ENCODE measurements at regions not wholly inside any gene's neighbourhood (a gene's known extent, or its start where the extent isn't known, plus 50 kb on each side); places are given as distances from the start of the nearest gene placed in this dataset.

DNA sequence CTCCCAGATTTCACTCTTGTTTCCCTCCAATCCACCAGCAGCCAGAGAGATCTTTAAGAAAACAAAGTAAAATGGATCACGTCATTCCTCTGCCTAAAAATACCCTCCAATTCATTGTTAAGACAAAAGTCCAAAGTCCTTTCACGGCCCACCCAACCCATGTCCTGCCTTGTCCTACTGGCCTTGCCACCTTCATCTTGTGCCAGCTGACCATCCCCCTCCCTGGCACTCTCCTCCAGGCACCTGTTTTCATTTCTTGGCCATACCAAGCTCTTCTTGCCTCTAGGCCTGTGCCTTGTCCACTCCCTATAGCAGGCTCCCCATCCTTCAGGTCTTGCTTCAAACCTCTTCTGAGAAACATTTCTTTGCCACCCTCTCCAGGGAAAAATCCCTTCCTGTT, 307.6 kb downstream of the MSX2 start:
- H4K20me1 ChIP-seq (ENCODE audit: insufficient read depth) = no peaks in the 10 kb centered on the region
- no peak for DNase-seq
- WGBS (ENCODE audit: low lambda C conversion rate) = 15% methylated on average over 2 of the region's 2 CpGs
- H3K79me2 ChIP-seq (ENCODE audit: insufficient read depth) = no peaks in the 10 kb centered on the region
- no peaks in the 10 kb centered on the region for H3K36me3 ChIP-seq (replicated peaks in 1 of 2; ENCODE audit: control insufficient read depth in 1 of 2, insufficient read depth in 2 of 2, low read length in 1 of 2)
- no peak overlapping the region for H2AFZ ChIP-seq (ENCODE audit: low read depth)
- no peaks in the 10 kb centered on the region for H3K9me3 ChIP-seq
- no peaks in the 10 kb centered on the region for H3K27me3 ChIP-seq (ENCODE audit: insufficient read depth)
- H3K4me1 ChIP-seq (ENCODE audit: control insufficient read depth in 1 of 2, insufficient read depth in 2 of 2, low read depth in 1 of 2, low read length in 1 of 2) = no peaks in the 10 kb centered on the region
- H3K4me3 ChIP-seq (ENCODE audit: low read depth in 2 of 2, low read length in 1 of 2) = no peak overlapping the region
- ChIA-PET POLR2A (no interaction called here), CTCF (no interaction called here)
- no peaks in the 10 kb centered on the region for H3K9me2 ChIP-seq
- no peaks in the 10 kb centered on the region for H3F3A ChIP-seq (replicated peaks; ENCODE audit: insufficient read depth)
- TF ChIP-seq, protein P1, sequence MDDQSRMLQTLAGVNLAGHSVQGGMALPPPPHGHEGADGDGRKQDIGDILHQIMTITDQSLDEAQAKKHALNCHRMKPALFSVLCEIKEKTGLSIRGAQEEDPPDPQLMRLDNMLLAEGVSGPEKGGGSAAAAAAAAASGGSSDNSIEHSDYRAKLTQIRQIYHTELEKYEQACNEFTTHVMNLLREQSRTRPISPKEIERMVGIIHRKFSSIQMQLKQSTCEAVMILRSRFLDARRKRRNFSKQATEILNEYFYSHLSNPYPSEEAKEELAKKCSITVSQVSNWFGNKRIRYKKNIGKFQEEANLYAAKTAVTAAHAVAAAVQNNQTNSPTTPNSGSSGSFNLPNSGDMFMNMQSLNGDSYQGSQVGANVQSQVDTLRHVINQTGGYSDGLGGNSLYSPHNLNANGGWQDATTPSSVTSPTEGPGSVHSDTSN (IDR thresholded peaks at IDR 0.05) = no peak
- TF ChIP-seq, protein P2, sequence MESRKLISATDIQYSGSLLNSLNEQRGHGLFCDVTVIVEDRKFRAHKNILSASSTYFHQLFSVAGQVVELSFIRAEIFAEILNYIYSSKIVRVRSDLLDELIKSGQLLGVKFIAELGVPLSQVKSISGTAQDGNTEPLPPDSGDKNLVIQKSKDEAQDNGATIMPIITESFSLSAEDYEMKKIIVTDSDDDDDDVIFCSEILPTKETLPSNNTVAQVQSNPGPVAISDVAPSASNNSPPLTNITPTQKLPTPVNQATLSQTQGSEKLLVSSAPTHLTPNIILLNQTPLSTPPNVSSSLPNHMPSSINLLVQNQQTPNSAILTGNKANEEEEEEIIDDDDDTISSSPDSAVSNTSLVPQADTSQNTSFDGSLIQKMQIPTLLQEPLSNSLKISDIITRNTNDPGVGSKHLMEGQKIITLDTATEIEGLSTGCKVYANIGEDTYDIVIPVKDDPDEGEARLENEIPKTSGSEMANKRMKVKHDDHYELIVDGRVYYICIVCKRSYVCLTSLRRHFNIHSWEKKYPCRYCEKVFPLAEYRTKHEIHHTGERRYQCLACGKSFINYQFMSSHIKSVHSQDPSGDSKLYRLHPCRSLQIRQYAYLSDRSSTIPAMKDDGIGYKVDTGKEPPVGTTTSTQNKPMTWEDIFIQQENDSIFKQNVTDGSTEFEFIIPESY (IDR thresholded peaks at IDR 0.05; ENCODE audit: borderline replicate concordance, low read depth) = no peak
- no peak for TF ChIP-seq RXRA (IDR thresholded peaks at IDR 0.05; ENCODE audit: borderline replicate concordance, low read depth)
- TF ChIP-seq, protein P3, sequence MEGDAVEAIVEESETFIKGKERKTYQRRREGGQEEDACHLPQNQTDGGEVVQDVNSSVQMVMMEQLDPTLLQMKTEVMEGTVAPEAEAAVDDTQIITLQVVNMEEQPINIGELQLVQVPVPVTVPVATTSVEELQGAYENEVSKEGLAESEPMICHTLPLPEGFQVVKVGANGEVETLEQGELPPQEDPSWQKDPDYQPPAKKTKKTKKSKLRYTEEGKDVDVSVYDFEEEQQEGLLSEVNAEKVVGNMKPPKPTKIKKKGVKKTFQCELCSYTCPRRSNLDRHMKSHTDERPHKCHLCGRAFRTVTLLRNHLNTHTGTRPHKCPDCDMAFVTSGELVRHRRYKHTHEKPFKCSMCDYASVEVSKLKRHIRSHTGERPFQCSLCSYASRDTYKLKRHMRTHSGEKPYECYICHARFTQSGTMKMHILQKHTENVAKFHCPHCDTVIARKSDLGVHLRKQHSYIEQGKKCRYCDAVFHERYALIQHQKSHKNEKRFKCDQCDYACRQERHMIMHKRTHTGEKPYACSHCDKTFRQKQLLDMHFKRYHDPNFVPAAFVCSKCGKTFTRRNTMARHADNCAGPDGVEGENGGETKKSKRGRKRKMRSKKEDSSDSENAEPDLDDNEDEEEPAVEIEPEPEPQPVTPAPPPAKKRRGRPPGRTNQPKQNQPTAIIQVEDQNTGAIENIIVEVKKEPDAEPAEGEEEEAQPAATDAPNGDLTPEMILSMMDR (IDR thresholded peaks at IDR 0.05) = no peak
- TF ChIP-seq CHD2 (IDR thresholded peaks at IDR 0.05; ENCODE audit: low read length, partially characterized antibody) = no peak
- TF ChIP-seq POLR2AphosphoS5 (IDR thresholded peaks at IDR 0.05; ENCODE audit: low read depth, low read length) = no peak
- no peak for TF ChIP-seq MXI1 (IDR thresholded peaks at IDR 0.05; ENCODE audit: low read depth, low read length)
- no peak for TF ChIP-seq NFIC (IDR thresholded peaks at IDR 0.05; ENCODE audit: borderline replicate concordance)
- TF ChIP-seq, protein P4, sequence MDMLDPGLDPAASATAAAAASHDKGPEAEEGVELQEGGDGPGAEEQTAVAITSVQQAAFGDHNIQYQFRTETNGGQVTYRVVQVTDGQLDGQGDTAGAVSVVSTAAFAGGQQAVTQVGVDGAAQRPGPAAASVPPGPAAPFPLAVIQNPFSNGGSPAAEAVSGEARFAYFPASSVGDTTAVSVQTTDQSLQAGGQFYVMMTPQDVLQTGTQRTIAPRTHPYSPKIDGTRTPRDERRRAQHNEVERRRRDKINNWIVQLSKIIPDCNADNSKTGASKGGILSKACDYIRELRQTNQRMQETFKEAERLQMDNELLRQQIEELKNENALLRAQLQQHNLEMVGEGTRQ (IDR thresholded peaks at IDR 0.05; ENCODE audit: borderline replicate concordance, low read depth, low read length) = no peak
- TF ChIP-seq EP300 (IDR thresholded peaks at IDR 0.05; ENCODE audit: borderline replicate concordance in 1 of 2, low read depth in 1 of 2, low read length in 1 of 2) = no peak
- TF ChIP-seq TAF1 (IDR thresholded peaks at IDR 0.05; ENCODE audit: borderline replicate concordance, low read depth, low read length) = no peak
- TF ChIP-seq, protein P5, sequence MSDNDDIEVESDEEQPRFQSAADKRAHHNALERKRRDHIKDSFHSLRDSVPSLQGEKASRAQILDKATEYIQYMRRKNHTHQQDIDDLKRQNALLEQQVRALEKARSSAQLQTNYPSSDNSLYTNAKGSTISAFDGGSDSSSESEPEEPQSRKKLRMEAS (IDR thresholded peaks at IDR 0.05; ENCODE audit: low read depth) = no peak
- TF ChIP-seq MEF2A (IDR thresholded peaks at IDR 0.05; ENCODE audit: borderline replicate concordance, low read depth) = no peak
- no peak for TF ChIP-seq SIN3A (IDR thresholded peaks at IDR 0.05; ENCODE audit: borderline replicate concordance, low read depth, low read length)
- TF ChIP-seq TCF12 (IDR thresholded peaks at IDR 0.05) = no peak
- no peak for TF ChIP-seq EZH2phosphoT487 (IDR thresholded peaks at IDR 0.05; ENCODE audit: borderline replicate concordance, low read depth)
- no peak for TF ChIP-seq SMC3 (IDR thresholded peaks at IDR 0.05; ENCODE audit: low read depth, low read length)
- TF ChIP-seq ELF1 (IDR thresholded peaks at IDR 0.05) = no peak
- no peak overlapping the region for H3K27ac ChIP-seq (ENCODE audit: low read depth in 2 of 2, low read length in 1 of 2)
- H3K9ac ChIP-seq = no peak overlapping the region
- no peak overlapping the region for H3K4me2 ChIP-seq

Data from SK-N-SH (cell line).